GM13976 (cell line): ENCODE measurements at regions not wholly inside any gene's neighbourhood (a gene's known extent, or its start where the extent isn't known, plus 50 kb on each side); places are given as distances from the start of the nearest gene placed in this dataset.

Source experiments
- DNase-seq: peaks from one replicate; pipeline ENCODE4 v3.0.0; 2012; ENCODE audit warnings: low spot score
- CTCF ChIP-seq: IDR thresholded peaks from 2 replicates; pipeline ENCODE4 v1.5.1; 2012; ENCODE audit warnings: borderline replicate concordance, mild to moderate bottlenecking; ENCODE audit not compliant: insufficient read depth; ENCODE audit errors: extremely low read depth, missing control alignments, control extremely low read depth
- in situ Hi-C: fragments of 300-500 bp; cut with MboI; formaldehyde crosslinking; loops from one replicate; pipeline ENCODE4 v1.12.0; 2022; ENCODE audit warnings: low sequenced_read_pairs, mixed read lengths, inconsistent platforms; ENCODE audit not compliant: unreplicated experiment

GRCh38 chr18:51578406-51578980 lies 381.0 kb upstream of the MEX3C start:
- no peak for TF ChIP-seq CTCF
- DNase-seq, result no peak
- in situ Hi-C loops, result no loop called here

- no peak for DNase-seq
- in situ Hi-C loops, result no loop called here
- TF ChIP-seq CTCF, result no peak
Measured at GRCh38 chr18:51580580-51580979, 383.1 kb upstream of the MEX3C start.

- in situ Hi-C loops, result no loop called here
- TF ChIP-seq CTCF, result no peak
- DNase-seq, result no peak
Measured at GRCh38 chr18:51582551-51582950, 385.1 kb upstream of the MEX3C start.

- DNase-seq, result no peak
- no peak for TF ChIP-seq CTCF
- in situ Hi-C loops, result no loop called here
Measured at GRCh38 chr18:51588616-51589015, 391.1 kb upstream of the MEX3C start.

GRCh38 chr18:51593931-51594330 lies 396.4 kb upstream of the MEX3C start:
- no peak for TF ChIP-seq CTCF
- DNase-seq, result no peak
- in situ Hi-C loops, result no loop called here

- no peak for DNase-seq
- TF ChIP-seq CTCF, result no peak
- in situ Hi-C loops, result loop anchor here (25.0 kb wide), 1 partner anchor 491 kb away; no protein-coding TSS in a partner anchor
Measured at GRCh38 chr18:51603111-51603510, 405.6 kb upstream of the MEX3C start.
